ENCODE measurements at regions not wholly inside any gene's neighbourhood (a gene's known extent, or its start where the extent isn't known, plus 50 kb on each side); places are given as distances from the start of the nearest gene placed in this dataset.

- no peak for FAIRE-seq
Observed at GRCh38 chr12:106000382-106001104, 138.2 kb downstream of the NUAK1 start.

DNA sequence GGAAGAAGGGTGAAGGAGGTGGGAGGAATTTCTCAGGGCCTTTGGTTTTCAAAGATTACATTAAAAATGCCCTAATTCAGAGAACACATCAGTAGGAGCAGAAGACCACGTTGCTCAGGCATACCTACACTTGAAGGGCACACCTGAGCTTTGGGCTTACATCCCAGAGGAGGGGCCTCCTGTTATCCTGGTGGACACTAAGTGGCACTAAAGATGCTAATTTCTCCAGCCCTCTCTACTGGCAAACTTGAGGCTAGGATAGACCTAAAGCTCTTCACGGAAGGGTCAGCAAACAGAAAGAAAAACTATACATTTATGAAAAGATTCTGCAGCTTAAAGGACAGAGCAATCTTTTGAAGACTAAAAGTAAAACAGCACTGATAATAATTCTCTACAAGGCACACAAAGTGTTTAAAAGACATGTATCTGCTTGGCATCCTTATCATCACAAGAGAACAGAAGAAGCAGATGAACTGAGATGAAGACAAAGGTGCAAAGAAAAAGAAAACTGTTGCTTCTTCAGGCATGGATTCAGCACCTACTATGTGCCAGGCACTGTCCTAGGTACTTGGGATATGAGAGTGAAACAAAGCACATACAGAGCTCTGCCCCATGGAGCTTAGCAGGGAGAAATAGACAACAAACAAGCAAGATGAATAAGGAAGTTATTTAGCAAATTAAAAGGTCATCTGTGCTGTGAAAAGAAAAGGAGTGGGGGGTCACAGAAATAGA is 137.5 kb downstream of the NUAK1 start:
- FAIRE-seq = no peak

DNA sequence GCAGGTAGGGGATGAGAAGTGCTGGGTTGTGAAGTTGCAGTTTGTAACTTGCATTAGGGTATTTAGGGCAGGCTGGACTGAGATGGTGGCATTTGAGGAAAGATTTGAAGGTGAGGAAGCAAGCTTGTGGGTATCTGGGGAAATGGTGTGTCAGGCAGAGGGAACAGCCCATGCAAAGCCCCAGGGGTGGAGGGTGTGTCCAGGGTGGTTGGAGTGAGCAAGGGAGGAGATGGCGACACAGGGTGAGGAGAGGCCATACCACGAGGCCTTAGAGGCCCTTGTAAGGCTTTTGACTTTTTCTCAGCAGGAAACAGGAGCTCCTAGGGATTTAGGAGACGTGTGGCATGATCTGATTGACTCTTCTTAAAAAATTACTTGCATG is 136.9 kb downstream of the NUAK1 start:
- FAIRE-seq = no peak

DNA sequence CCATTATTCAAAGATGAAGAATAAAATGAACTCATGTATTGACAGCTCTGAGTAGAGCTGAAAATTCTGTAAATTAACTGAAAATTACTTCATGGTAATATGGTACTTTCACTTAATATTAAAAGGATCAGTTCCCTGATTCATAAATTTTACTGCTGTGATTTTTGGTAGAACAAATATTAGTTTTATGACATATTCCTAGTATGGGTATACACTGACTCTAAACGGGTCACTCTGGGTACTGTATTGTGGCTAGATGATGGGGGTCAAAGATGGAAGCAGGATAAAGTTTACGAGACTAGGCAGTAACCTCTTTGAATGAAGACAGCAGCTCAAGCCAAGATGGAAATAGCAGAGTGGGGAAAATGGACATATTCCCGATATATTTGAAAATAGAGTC is 135.5 kb downstream of the NUAK1 start:
- no peak for FAIRE-seq

DNA sequence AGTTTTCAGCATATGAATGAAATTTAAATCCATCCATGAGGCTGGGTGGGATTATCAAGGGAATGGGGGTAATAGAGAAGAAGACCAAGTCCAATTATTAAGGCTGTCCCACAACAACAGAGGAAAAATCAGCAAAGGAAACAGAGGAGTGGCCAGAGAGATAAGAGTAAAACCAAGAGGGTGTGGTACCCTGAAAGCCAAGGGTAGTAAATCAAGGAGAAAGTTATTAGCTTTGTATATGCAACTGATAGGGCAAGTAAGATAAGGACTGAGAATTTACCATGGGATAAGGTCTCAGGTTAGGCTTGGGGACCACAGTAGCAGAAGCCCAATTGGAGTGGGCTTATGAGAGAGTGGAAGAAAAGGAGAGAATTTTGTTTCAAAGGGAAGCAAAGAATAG is 134.5 kb downstream of the NUAK1 start:
- no peak for FAIRE-seq

GRCh38 chr12:106006382-106006781 is 132.4 kb downstream of the NUAK1 start:
- no peak for FAIRE-seq

GRCh38 chr12:106006940-106007339 is 131.8 kb downstream of the NUAK1 start:
- FAIRE-seq = no peak

DNA sequence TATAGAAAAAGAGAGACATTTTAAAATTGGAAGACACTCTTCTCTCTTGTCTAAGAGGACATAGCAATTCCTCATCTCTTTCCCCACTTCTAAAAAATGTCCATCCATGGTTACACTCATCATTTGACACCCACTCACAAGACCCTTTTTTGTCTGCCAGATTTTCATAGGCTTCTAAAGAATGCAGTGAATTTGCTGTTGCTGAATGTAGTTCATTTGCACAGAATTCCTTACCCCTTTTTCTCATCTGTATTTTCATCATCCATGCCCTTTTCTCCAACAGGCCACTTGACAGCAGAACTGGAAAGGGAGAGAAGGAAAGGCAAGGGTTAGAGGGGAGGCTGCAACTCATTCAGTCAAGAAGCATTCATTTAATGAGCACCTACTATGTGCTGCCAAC is 128.0 kb downstream of the NUAK1 start:
- FAIRE-seq = no peak
